Lower lobe of right lung (tissue), 2 donors: ENCODE measurements at regions not wholly inside any gene's neighbourhood (a gene's known extent, or its start where the extent isn't known, plus 50 kb on each side); places are given as distances from the start of the nearest gene placed in this dataset.

Experiments
- ATAC-seq, 2 donors: fragments of 200-7000 bp; cut with Tn5 transposase; one replicate each; pipeline ENCODE4 v1.9.1; 2020 to 2022; ENCODE audit warnings: mild to moderate bottlenecking in 2 of 2, moderate library complexity in 2 of 2
- DNase-seq: peaks from one replicate; pipeline ENCODE4 v3.0.0-alpha.2; 2020
- H3K27ac ChIP-seq: fragments of 200-600 bp; one replicate; pipeline ENCODE4 v1.8.0; 2022
- H3K27me3 ChIP-seq: fragments of 200-600 bp; one replicate; pipeline ENCODE4 v1.8.0; 2022; ENCODE audit warnings: low read depth
- H3K36me3 ChIP-seq: fragments of 200-600 bp; one replicate; pipeline ENCODE4 v1.8.0; 2022; ENCODE audit warnings: mild to moderate bottlenecking
- H3K4me1 ChIP-seq: fragments of 200-600 bp; one replicate; pipeline ENCODE4 v1.8.0; 2022
- H3K4me3 ChIP-seq: fragments of 200-600 bp; one replicate; pipeline ENCODE4 v1.8.0; 2022; ENCODE audit warnings: mild to moderate bottlenecking
- H3K9me3 ChIP-seq: fragments of 200-600 bp; one replicate; pipeline ENCODE4 v1.8.0; 2022
- CTCF ChIP-seq: fragments of 200-600 bp; IDR thresholded peaks from one replicate; pipeline ENCODE4 v1.8.0; 2022; ENCODE audit warnings: antibody characterized with exemption, mild to moderate bottlenecking
- intact Hi-C: fragments of 100-400 bp; cut with DNase I; formaldehyde crosslinking; loops from one replicate; pipeline ENCODE4 v1.11.0; 2022
- donor health status: DM: no; HTN: yes; CAD: no; lungs with severe emphysema.

GRCh38 chr7:42373285-42373684, 136.3 kb upstream of the GLI3 start:
- Histone ChIP-seq H3K27me3 (no peaks in the 10 kb centered on the region), H3K4me1 (no peaks in the 10 kb centered on the region), H3K36me3 (no peaks in the 10 kb centered on the region), H3K9me3 (no peaks in the 10 kb centered on the region), H3K4me3 (no peak overlapping the region), H3K27ac (no peak overlapping the region)
- DNase-seq (no peak), ATAC-seq (no peak)
- intact Hi-C loops, result no loop called here
- no peak for TF ChIP-seq CTCF

GRCh38 chr7:42372479-42372878, 135.5 kb upstream of the GLI3 start:
- Histone ChIP-seq H3K27me3 (no peaks in the 10 kb centered on the region), H3K36me3 (no peaks in the 10 kb centered on the region), H3K27ac (no peak overlapping the region), H3K4me3 (no peak overlapping the region), H3K4me1 (no peaks in the 10 kb centered on the region), H3K9me3 (no peaks in the 10 kb centered on the region)
- ATAC-seq, result no peak
- DNase-seq, result no peak
- TF ChIP-seq CTCF, result no peak
- intact Hi-C loops, result no loop called here

- intact Hi-C loops, result no loop called here
- peaks cover 10% of the 10 kb centered on the region for H3K9me3 ChIP-seq
- no peaks in the 10 kb centered on the region for H3K27me3 ChIP-seq
- no peak overlapping the region for H3K4me3 ChIP-seq
- H3K27ac ChIP-seq, result no peak overlapping the region
- ATAC-seq (no peak), DNase-seq (no peak)
- no peaks in the 10 kb centered on the region for H3K4me1 ChIP-seq
- TF ChIP-seq CTCF, result no peak
- no peaks in the 10 kb centered on the region for H3K36me3 ChIP-seq
These were observed 122.9 kb upstream of the GLI3 start for GRCh38 chr7:42359946-42360345.

- Histone ChIP-seq H3K36me3 (no peaks in the 10 kb centered on the region), H3K27me3 (no peaks in the 10 kb centered on the region), H3K4me1 (peaks cover 5% of the 10 kb centered on the region), H3K27ac (no peak overlapping the region), H3K9me3 (no peaks in the 10 kb centered on the region), H3K4me3 (no peak overlapping the region)
- DNase-seq (no peak), ATAC-seq (peak; percentile 43 to 70)
- TF ChIP-seq CTCF, result no peak
- intact Hi-C loops, result no loop called here
These were observed 114.4 kb upstream of the GLI3 start for GRCh38 chr7:42351316-42351935.

DNA sequence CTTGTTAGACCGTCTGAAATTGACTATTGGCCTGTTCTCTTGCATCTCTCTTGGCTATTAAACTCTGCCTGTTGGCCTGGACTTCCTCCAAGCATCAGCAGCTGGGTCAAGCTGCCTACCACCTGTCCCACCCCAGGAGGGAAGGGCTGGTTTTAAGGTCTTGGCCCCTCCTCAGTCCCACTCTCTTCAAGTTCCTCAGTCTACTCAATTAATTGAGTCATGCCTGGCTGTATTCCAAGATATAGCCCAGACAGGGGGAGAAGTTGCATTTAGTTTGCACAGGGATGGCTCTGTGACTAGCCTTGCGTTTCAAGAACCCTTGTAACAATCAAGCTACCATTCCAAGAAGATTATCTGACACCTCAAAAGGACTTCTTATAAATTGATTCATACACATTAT, 113.8 kb upstream of the GLI3 start:
- peaks cover 5% of the 10 kb centered on the region for H3K4me1 ChIP-seq
- no peak overlapping the region for H3K4me3 ChIP-seq
- intact Hi-C loops, result no loop called here
- no peak overlapping the region for H3K27ac ChIP-seq
- ATAC-seq, result no peak
- H3K9me3 ChIP-seq, result no peaks in the 10 kb centered on the region
- H3K27me3 ChIP-seq, result no peaks in the 10 kb centered on the region
- TF ChIP-seq CTCF, result no peak
- no peaks in the 10 kb centered on the region for H3K36me3 ChIP-seq
- DNase-seq, result no peak

DNA sequence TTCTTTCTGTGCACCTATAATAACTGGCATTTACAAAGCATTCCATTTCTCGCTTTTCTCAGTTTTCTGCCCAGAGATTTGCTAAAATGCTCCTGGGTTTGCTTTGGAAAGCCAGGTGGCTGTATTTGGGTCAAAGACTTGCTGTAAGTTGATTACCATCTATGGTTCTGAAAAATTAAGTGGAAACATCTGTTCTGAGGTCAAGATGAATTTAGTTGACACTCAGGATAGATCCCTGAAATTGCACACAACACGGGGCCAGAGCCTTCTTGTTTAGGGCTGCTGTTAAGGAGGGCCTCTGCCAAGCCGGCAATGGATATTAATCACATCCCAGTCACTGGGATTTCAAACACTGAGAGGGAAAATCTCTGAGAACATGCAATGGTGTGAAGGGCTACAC, 111.6 kb upstream of the GLI3 start:
- Histone ChIP-seq H3K4me3 (no peak overlapping the region), H3K27ac (no peak overlapping the region), H3K36me3 (no peaks in the 10 kb centered on the region), H3K27me3 (no peaks in the 10 kb centered on the region), H3K9me3 (no peaks in the 10 kb centered on the region), H3K4me1 (peaks cover 9% of the 10 kb centered on the region)
- ATAC-seq, result no peak
- intact Hi-C loops, result no loop called here
- no peak for TF ChIP-seq CTCF
- no peak for DNase-seq
